Brain microvascular endothelial cell (primary cell): ENCODE measurements at regions not wholly inside any gene's neighbourhood (a gene's known extent, or its start where the extent isn't known, plus 50 kb on each side); places are given as distances from the start of the nearest gene placed in this dataset.

ENCODE experiments used
- DNase-seq: peaks from one replicate; pipeline ENCODE4 v3.0.0-alpha.2; 2020
- H3K27ac ChIP-seq: fragments of 250-450 bp; sonication (Bioruptor Pico); 2 replicates; pipeline ENCODE4 v1.5.1; 2020; ENCODE audit warnings: mild to moderate bottlenecking, moderate library complexity
- H3K27me3 ChIP-seq: fragments of 250-450 bp; sonication (Bioruptor Pico); replicated peaks from 2 replicates; pipeline ENCODE4 v1.5.1; 2020; ENCODE audit warnings: mild to moderate bottlenecking
- H3K36me3 ChIP-seq: fragments of 250-450 bp; sonication (Bioruptor Pico); replicated peaks from 2 replicates; pipeline ENCODE4 v1.5.1; 2020; ENCODE audit warnings: mild to moderate bottlenecking
- H3K4me3 ChIP-seq: 2 replicates; pipeline ENCODE4 v1.5.1; 2011; ENCODE audit warnings: low read depth, mild to moderate bottlenecking, control low read depth, low read length, moderate library complexity
- in situ Hi-C: cut with HindIII; loops from 2 replicates; pipeline ENCODE4 v1.10.0; 2017; ENCODE audit warnings: low sequenced_read_pairs, low pct_ligation_motif_present
- TF ChIP-seq, protein P1 (sequence below): IDR thresholded peaks from 2 replicates; pipeline ENCODE4 v1.5.1; 2011; ENCODE audit warnings: low read depth, mild to moderate bottlenecking, moderate library complexity, low read length, control low read depth, inconsistent platforms; ENCODE audit errors: missing control alignments

DNA sequence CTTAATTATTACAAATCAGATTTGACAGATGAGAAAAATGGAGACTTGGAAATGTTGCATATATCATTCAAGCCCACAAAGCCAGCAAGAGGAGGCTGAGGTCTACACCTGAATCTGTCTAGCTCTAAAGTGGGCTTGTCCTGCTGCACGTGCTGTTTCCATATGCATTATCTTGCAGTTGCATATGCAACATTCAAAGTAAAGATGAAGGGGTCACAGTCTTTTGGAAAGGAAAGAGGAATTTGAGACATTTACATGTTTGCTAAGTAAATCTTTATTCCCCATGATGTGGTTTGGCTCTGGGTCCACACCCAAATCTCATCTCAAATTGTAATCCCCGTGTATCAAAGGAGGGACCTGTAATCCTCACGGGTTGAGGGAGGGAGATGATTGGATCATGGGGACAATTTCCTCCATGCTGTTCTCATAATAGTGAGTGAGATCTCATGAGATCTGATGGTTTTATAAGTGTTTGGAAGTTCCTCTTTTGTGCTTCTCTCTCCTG lies 98.3 kb downstream of the BACH1 start:
- Histone ChIP-seq H3K27me3 (no peaks in the 10 kb centered on the region), H3K27ac (no peak overlapping the region), H3K36me3 (no peaks in the 10 kb centered on the region), H3K4me3 (no peak overlapping the region)
- TF ChIP-seq, protein P1, sequence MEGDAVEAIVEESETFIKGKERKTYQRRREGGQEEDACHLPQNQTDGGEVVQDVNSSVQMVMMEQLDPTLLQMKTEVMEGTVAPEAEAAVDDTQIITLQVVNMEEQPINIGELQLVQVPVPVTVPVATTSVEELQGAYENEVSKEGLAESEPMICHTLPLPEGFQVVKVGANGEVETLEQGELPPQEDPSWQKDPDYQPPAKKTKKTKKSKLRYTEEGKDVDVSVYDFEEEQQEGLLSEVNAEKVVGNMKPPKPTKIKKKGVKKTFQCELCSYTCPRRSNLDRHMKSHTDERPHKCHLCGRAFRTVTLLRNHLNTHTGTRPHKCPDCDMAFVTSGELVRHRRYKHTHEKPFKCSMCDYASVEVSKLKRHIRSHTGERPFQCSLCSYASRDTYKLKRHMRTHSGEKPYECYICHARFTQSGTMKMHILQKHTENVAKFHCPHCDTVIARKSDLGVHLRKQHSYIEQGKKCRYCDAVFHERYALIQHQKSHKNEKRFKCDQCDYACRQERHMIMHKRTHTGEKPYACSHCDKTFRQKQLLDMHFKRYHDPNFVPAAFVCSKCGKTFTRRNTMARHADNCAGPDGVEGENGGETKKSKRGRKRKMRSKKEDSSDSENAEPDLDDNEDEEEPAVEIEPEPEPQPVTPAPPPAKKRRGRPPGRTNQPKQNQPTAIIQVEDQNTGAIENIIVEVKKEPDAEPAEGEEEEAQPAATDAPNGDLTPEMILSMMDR: no peak
- DNase-seq: no peak
- in situ Hi-C loops: no loop called here

DNA sequence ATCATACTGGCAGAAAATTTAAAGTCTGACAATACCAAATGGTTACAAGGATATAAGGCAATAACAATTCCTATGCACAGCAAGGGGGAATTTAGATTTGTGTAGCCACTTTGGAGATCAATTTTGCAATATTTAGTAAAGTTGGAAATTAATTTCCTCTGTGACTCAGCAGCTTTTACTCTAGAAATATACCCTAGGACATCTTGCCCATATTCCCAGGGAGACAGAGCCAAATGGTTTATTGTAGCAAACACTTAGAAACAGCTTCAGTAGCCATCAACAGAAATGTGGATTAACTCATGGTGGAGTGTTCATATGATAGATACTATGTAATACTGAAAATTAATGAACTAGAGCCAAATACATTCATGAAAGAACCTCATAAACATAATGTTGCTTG lies 104.6 kb downstream of the BACH1 start:
- TF ChIP-seq, protein P1: no peak
- no peak for DNase-seq
- Histone ChIP-seq H3K36me3 (no peaks in the 10 kb centered on the region), H3K27me3 (no peaks in the 10 kb centered on the region), H3K27ac (no peak overlapping the region), H3K4me3 (no peak overlapping the region)
- in situ Hi-C loops: no loop called here

DNA sequence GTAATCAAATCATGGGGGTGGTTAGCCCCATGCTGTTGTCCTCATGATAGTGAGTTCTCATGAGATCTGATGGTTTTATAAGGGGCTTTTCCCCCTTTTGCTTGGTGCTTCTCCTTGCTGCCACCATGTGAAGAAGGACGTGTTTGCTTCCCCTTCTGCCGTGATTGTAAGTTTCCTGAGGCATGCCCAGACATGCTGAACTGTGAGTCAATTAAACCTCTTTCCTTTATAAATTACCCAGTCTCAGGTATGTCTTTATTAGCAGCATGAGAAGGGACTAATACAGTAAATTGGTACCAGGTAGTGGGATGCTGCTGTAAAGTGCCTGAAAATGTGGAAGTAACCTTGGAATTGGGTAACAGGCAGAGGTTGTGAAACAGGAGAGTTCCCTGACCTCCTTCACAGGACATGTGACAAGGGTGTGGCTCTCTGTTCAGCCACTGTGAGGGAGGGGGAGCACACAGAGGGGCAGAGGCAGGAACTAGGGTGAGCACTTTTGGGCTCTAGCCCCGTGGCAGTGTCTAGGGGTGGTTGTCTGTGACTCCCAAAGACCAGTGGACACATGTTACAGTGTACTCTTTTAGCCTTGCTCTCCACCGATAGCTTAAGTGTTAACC lies 105.3 kb downstream of the BACH1 start:
- Histone ChIP-seq H3K27ac (no peak overlapping the region), H3K36me3 (no peaks in the 10 kb centered on the region), H3K4me3 (no peak overlapping the region), H3K27me3 (no peaks in the 10 kb centered on the region)
- in situ Hi-C loops: no loop called here
- DNase-seq: no peak
- TF ChIP-seq, protein P1: no peak

DNA sequence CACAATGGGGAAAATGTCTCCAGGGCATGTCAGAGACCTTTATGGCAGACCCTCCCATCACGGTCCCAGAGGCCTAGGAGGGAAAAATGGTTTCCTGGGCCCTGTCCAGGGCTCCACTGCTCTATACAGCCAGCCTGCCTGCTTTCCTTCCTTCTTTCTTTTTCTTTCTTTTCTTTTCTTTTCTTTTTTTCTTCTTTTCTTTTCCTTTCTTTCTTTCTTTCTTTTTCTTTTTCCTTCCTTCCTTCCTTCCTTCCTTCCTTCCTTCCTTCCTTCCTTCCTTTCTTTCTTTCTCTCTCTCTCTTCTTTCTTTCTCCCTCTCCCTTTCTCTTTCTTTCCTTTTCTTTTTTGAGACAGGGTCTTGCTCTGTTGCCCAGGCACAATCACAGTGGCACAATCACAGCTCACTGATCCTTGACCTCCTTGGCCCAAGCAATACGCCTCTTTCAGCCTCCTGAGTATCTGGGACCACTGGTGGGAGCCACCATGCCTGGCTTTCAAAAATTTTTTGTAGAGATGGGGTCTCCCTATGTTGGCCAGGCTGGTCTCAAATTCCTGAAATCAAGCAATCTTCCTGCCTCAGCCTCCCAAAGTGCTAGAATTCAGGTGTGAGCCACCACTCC lies 106.9 kb downstream of the BACH1 start:
- DNase-seq: no peak
- H3K27ac ChIP-seq: no peak overlapping the region
- no peaks in the 10 kb centered on the region for H3K27me3 ChIP-seq
- no peaks in the 10 kb centered on the region for H3K36me3 ChIP-seq
- no peak overlapping the region for H3K4me3 ChIP-seq
- in situ Hi-C loops: no loop called here
- TF ChIP-seq, protein P1: no peak

DNA sequence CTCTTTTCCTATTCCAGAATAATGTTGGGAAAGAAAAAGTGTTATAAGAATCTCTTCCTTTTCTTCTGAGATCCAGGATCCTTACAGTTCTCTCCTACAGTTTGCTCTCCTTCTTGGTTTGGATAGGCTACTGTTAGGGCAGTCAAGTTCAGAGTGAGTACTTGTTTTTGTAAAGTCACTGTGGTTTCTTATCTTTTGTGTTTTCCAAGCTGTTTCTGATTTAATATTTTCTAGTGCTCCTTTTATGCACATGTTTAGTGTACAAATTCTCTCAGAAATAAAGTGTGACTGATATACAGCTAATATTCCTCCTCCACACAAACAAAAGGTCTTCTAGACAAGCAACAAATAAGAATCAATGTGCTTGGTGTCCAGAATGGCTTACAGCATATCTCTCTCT lies 107.7 kb downstream of the BACH1 start:
- in situ Hi-C loops: no loop called here
- DNase-seq: no peak
- Histone ChIP-seq H3K27ac (no peak overlapping the region), H3K4me3 (no peak overlapping the region), H3K27me3 (no peaks in the 10 kb centered on the region), H3K36me3 (no peaks in the 10 kb centered on the region)
- TF ChIP-seq, protein P1: no peak
